AG09319 (cell line): ENCODE measurements at regions not wholly inside any gene's neighbourhood (a gene's known extent, or its start where the extent isn't known, plus 50 kb on each side); places are given as distances from the start of the nearest gene placed in this dataset.
"Not testable (repeated sequence)": the region's sequence is repeated elsewhere in the genome, so short reads cannot be mapped to it uniquely, and the experiment has no call there.

ENCODE experiments used
- DNase-seq: peaks from one replicate; pipeline ENCODE4 v3.0.0-alpha.2; 2010; ENCODE audit warnings: low read depth; ENCODE audit errors: extremely low read depth
- CTCF ChIP-seq: IDR thresholded peaks from 2 replicates; pipeline ENCODE4 v1.5.1; 2011; ENCODE audit warnings: low read depth, mild to moderate bottlenecking, inconsistent platforms, low read length, moderate library complexity

DNA sequence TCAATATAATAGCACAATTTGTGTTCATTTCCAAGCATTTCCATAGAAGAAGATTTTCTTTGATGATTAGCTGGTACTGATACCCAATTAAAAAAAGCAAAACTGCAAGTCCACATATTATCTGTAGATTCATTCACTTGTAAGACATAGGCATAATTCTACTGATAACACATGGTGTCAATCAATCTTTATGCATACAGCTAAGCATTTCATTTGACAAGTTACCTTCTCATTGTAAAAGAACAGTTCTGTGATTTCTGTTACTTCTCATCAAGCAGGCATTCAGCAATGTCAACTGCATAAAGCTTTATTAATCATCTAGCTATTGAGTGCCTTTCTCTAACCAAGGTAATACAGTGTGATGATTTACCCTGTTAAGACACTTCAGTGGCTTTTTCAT is 672.0 kb downstream of the PLOD2 start:
- TF ChIP-seq CTCF = no peak
- DNase-seq = no peak

DNA sequence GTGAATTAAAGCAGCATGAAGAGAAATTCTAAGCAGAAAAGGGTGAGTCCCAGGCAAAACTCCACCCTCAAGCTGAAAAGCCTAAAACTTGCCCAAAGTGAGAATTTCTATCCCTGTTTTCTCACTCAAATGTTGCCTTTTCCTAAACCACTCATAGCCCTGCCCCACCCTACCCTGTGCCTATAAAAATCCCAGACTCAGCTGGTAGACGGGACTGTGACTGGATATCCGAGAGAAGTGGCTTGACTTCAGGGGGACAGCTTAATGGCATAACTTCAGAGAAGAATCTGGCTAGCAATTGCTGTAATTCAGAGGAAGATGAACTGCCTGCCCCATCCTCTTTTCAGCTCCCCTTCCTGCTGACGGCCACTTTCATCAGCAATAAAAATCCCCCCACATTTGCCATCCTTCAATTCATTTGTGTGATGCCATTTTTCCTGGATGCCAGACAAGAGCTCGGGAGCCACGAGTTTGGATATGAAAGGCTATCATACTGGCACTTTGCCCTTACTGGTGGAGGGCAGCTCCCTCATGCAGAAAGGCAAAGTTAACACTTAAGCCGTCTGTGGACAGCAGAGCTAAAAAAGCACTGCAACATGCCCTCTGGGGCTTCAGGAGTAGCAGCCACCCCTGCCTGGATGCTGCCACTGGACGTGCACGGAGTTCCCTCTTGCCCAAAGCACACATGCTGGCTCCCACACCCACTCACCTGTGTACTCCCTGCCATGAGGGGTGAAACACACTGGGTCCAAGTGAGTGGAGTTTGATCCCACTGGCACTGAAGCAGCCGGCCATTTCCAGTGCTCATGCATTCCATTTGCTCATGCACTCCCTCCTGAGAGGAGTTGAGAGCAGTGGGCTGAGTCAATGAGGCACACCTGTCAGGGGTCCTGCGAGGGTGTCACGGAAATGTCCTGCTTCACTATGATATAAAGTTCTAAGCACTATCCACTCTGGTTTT is 670.6 kb downstream of the PLOD2 start:
- no peak for DNase-seq
- TF ChIP-seq CTCF = no peak

GRCh38 chr3:145492456-145492855 is 668.5 kb downstream of the PLOD2 start:
- TF ChIP-seq CTCF = no peak
- DNase-seq = no peak

GRCh38 chr3:145517416-145517815 is 643.6 kb downstream of the PLOD2 start:
- DNase-seq = not testable (repeated sequence)

- TF ChIP-seq CTCF = no peak
- DNase-seq = no peak
Measured at GRCh38 chr3:145518639-145519038, 642.3 kb downstream of the PLOD2 start.

- no peak for TF ChIP-seq CTCF
- no peak for DNase-seq
Measured at GRCh38 chr3:145519398-145520047, 641.5 kb downstream of the PLOD2 start.

DNA sequence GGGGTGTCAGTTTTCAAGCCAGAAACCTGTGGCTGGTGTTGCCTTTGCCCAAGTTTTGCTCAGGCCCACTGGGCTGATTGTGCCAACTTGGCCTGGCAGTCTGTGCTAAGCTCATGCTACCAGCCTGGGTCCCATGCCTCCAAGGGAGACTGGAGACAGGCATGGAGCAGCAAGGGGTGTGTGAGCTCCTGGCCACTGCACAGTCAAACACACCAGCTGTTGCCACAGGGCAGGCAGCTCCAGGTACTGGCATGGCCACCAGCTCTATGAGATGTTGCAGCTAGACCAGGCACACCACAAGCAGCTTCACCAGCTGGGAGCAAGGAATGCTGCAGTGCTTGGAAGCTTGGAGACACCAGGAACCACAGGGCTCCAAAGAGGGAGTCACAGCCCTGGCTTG is 638.8 kb downstream of the PLOD2 start:
- no peak for TF ChIP-seq CTCF
- DNase-seq = no peak
